ENCODE measurements at regions not wholly inside any gene's neighbourhood (a gene's known extent, or its start where the extent isn't known, plus 50 kb on each side); places are given as distances from the start of the nearest gene placed in this dataset.

GRCh38 chr21:43339668-43340067 is 87.3 kb downstream of the SIK1 start:
- no peaks in the 10 kb centered on the region for H3K4me1 ChIP-seq (ENCODE audit: insufficient read depth, low read length)
- H3K4me3 ChIP-seq (ENCODE audit: low read depth in 1 of 2, low read length in 2 of 2): no peak overlapping the region
- no peak overlapping the region for H3K9ac ChIP-seq (ENCODE audit: low read length)
- no peaks in the 10 kb centered on the region for H3K9me3 ChIP-seq (ENCODE audit: low read length)
- no peaks in the 10 kb centered on the region for H3K36me3 ChIP-seq (ENCODE audit: insufficient read depth, low read length)
- H3K27me3 ChIP-seq (ENCODE audit: control insufficient read depth in 1 of 2, insufficient read depth in 2 of 2, low read length in 2 of 2): peaks cover 0 to 5% of the 10 kb centered on the region in 2 donors
- no peak overlapping the region for H3K27ac ChIP-seq (ENCODE audit: low read depth, low read length)

- H3K9ac ChIP-seq (ENCODE audit: low read length): no peak overlapping the region
- H3K36me3 ChIP-seq (ENCODE audit: insufficient read depth, low read length): no peaks in the 10 kb centered on the region
- peaks cover 1% of the 10 kb centered on the region for H3K4me1 ChIP-seq (ENCODE audit: insufficient read depth, low read length)
These were observed 88.0 kb downstream of the SIK1 start for GRCh38 chr21:43338951-43339350.

GRCh38 chr21:43337901-43338655 is 88.9 kb downstream of the SIK1 start:
- Histone ChIP-seq H3K4me1 (ENCODE audit: insufficient read depth, low read length) (peaks cover 10% of the 10 kb centered on the region), H3K4me3 (ENCODE audit: low read depth in 1 of 2, low read length in 2 of 2) (no peak overlapping the region), H3K9ac (ENCODE audit: low read length) (no peak overlapping the region), H3K36me3 (ENCODE audit: insufficient read depth, low read length) (no peaks in the 10 kb centered on the region), H3K27ac (ENCODE audit: low read depth, low read length) (no peak overlapping the region), H3K27me3 (ENCODE audit: control insufficient read depth in 1 of 2, insufficient read depth in 2 of 2, low read length in 2 of 2) (peaks cover 4 to 5% of the 10 kb centered on the region in 2 donors), H3K9me3 (ENCODE audit: low read length) (no peaks in the 10 kb centered on the region)

More at GRCh38 chr21:43338951-43339350, 88.0 kb downstream of the SIK1 start:
- Histone ChIP-seq H3K27me3 (ENCODE audit: control insufficient read depth in 1 of 2, insufficient read depth in 2 of 2, low read length in 2 of 2) (peaks cover 0 to 5% of the 10 kb centered on the region in 2 donors), H3K9me3 (ENCODE audit: low read length) (no peaks in the 10 kb centered on the region), H3K4me3 (ENCODE audit: low read depth in 1 of 2, low read length in 2 of 2) (no peak overlapping the region), H3K27ac (ENCODE audit: low read depth, low read length) (no peak overlapping the region)

GRCh38 chr21:43335119-43335518 is 91.8 kb downstream of the SIK1 start:
- H3K4me3 ChIP-seq (ENCODE audit: low read depth in 1 of 2, low read length in 2 of 2): no peak overlapping the region
- H3K9ac ChIP-seq (ENCODE audit: low read length): no peak overlapping the region
- peaks cover 22% of the 10 kb centered on the region for H3K4me1 ChIP-seq (ENCODE audit: insufficient read depth, low read length)
- H3K27me3 ChIP-seq (ENCODE audit: control insufficient read depth in 1 of 2, insufficient read depth in 2 of 2, low read length in 2 of 2): peaks cover 5% of the 10 kb centered on the region in 2 donors
- no peaks in the 10 kb centered on the region for H3K9me3 ChIP-seq (ENCODE audit: low read length)
- no peak overlapping the region for H3K27ac ChIP-seq (ENCODE audit: low read depth, low read length)
- H3K36me3 ChIP-seq (ENCODE audit: insufficient read depth, low read length): no peaks in the 10 kb centered on the region

GRCh38 chr21:43334214-43334958 is 92.5 kb downstream of the SIK1 start:
- H3K9me3 ChIP-seq (ENCODE audit: low read length): no peaks in the 10 kb centered on the region
- H3K36me3 ChIP-seq (ENCODE audit: insufficient read depth, low read length): no peaks in the 10 kb centered on the region
- H3K9ac ChIP-seq (ENCODE audit: low read length): no peak overlapping the region
- H3K4me3 ChIP-seq (ENCODE audit: low read depth in 1 of 2, low read length in 2 of 2): no peak overlapping the region
- H3K4me1 ChIP-seq (ENCODE audit: insufficient read depth, low read length): peaks cover 22% of the 10 kb centered on the region
- no peak overlapping the region for H3K27ac ChIP-seq (ENCODE audit: low read depth, low read length)
- peaks cover 1 to 5% of the 10 kb centered on the region in 2 donors for H3K27me3 ChIP-seq (ENCODE audit: control insufficient read depth in 1 of 2, insufficient read depth in 2 of 2, low read length in 2 of 2)

GRCh38 chr21:43333298-43334062 is 93.5 kb downstream of the SIK1 start:
- Histone ChIP-seq H3K9ac (ENCODE audit: low read length) (no peak overlapping the region), H3K27ac (ENCODE audit: low read depth, low read length) (peak overlapping the region; percentile 29), H3K4me1 (ENCODE audit: insufficient read depth, low read length) (peaks cover 22% of the 10 kb centered on the region), H3K4me3 (ENCODE audit: low read depth in 1 of 2, low read length in 2 of 2) (peak overlapping the region; percentile 41 to 50), H3K27me3 (ENCODE audit: control insufficient read depth in 1 of 2, insufficient read depth in 2 of 2, low read length in 2 of 2) (peaks cover 0 to 5% of the 10 kb centered on the region in 2 donors), H3K36me3 (ENCODE audit: insufficient read depth, low read length) (no peaks in the 10 kb centered on the region), H3K9me3 (ENCODE audit: low read length) (no peaks in the 10 kb centered on the region)

- H3K4me1 ChIP-seq (ENCODE audit: insufficient read depth, low read length): peaks cover 22% of the 10 kb centered on the region
- H3K27me3 ChIP-seq (ENCODE audit: control insufficient read depth in 1 of 2, insufficient read depth in 2 of 2, low read length in 2 of 2): peaks cover 0 to 5% of the 10 kb centered on the region in 2 donors
- peak overlapping the region; percentile 41 to 50 for H3K4me3 ChIP-seq (ENCODE audit: low read depth in 1 of 2, low read length in 2 of 2)
- H3K27ac ChIP-seq (ENCODE audit: low read depth, low read length): peak overlapping the region; percentile 29
- no peaks in the 10 kb centered on the region for H3K36me3 ChIP-seq (ENCODE audit: insufficient read depth, low read length)
- H3K9ac ChIP-seq (ENCODE audit: low read length): no peak overlapping the region
- no peaks in the 10 kb centered on the region for H3K9me3 ChIP-seq (ENCODE audit: low read length)
These were observed 94.1 kb downstream of the SIK1 start for GRCh38 chr21:43332861-43333297.

- no peaks in the 10 kb centered on the region for H3K36me3 ChIP-seq (ENCODE audit: insufficient read depth, low read length)
- H3K27ac ChIP-seq (ENCODE audit: low read depth, low read length): no peak overlapping the region
- H3K4me3 ChIP-seq (ENCODE audit: low read depth in 1 of 2, low read length in 2 of 2): no peak overlapping the region
- H3K9ac ChIP-seq (ENCODE audit: low read length): no peak overlapping the region
- no peaks in the 10 kb centered on the region for H3K9me3 ChIP-seq (ENCODE audit: low read length)
- H3K27me3 ChIP-seq (ENCODE audit: control insufficient read depth in 1 of 2, insufficient read depth in 2 of 2, low read length in 2 of 2): peaks cover 0 to 5% of the 10 kb centered on the region in 2 donors
- peaks cover 22% of the 10 kb centered on the region for H3K4me1 ChIP-seq (ENCODE audit: insufficient read depth, low read length)
These were observed 94.7 kb downstream of the SIK1 start for GRCh38 chr21:43331962-43332828.

GRCh38 chr21:43331111-43331961 is 95.6 kb downstream of the SIK1 start:
- H3K9me3 ChIP-seq (ENCODE audit: low read length): no peaks in the 10 kb centered on the region
- H3K36me3 ChIP-seq (ENCODE audit: insufficient read depth, low read length): no peaks in the 10 kb centered on the region
- no peak overlapping the region for H3K4me3 ChIP-seq (ENCODE audit: low read depth in 1 of 2, low read length in 2 of 2)
- H3K27me3 ChIP-seq (ENCODE audit: control insufficient read depth in 1 of 2, insufficient read depth in 2 of 2, low read length in 2 of 2): peaks cover 0 to 5% of the 10 kb centered on the region in 2 donors
- H3K27ac ChIP-seq (ENCODE audit: low read depth, low read length): no peak overlapping the region
- H3K4me1 ChIP-seq (ENCODE audit: insufficient read depth, low read length): peaks cover 22% of the 10 kb centered on the region
- H3K9ac ChIP-seq (ENCODE audit: low read length): no peak overlapping the region

GRCh38 chr21:43330306-43330881 is 96.5 kb downstream of the SIK1 start:
- Histone ChIP-seq H3K9ac (ENCODE audit: low read length) (no peak overlapping the region), H3K4me3 (ENCODE audit: low read depth in 1 of 2, low read length in 2 of 2) (no peak overlapping the region), H3K27ac (ENCODE audit: low read depth, low read length) (no peak overlapping the region), H3K4me1 (ENCODE audit: insufficient read depth, low read length) (peaks cover 22% of the 10 kb centered on the region), H3K9me3 (ENCODE audit: low read length) (no peaks in the 10 kb centered on the region), H3K27me3 (ENCODE audit: control insufficient read depth in 1 of 2, insufficient read depth in 2 of 2, low read length in 2 of 2) (peaks cover 0 to 5% of the 10 kb centered on the region in 2 donors), H3K36me3 (ENCODE audit: insufficient read depth, low read length) (no peaks in the 10 kb centered on the region)
